Psoas muscle (tissue), 7 donors: ENCODE measurements at regions not wholly inside any gene's neighbourhood (a gene's known extent, or its start where the extent isn't known, plus 50 kb on each side); places are given as distances from the start of the nearest gene placed in this dataset.

ENCODE experiments used
- ATAC-seq, 4 donors: fragments of 200-7000 bp; cut with Tn5 transposase; one replicate each; pipeline ENCODE4 v1.9.1; 2020; ENCODE audit warnings: moderate library complexity in 3 of 4, mild to moderate bottlenecking in 2 of 4
- DNase-seq, 2 donors: peaks; one replicate each; pipeline ENCODE4 v3.0.0-alpha.2; 2020
- H3K27ac ChIP-seq: fragments of 200-600 bp; one replicate; pipeline ENCODE4 v1.8.0; 2022
- H3K27me3 ChIP-seq, 3 donors: fragments of 200-600 bp in 1 of 3; one replicate each; pipeline versions ENCODE4 v1.6.1 to v1.8.0; 2013 to 2022; ENCODE audit warnings: low read length in 2 of 3, mild to moderate bottlenecking in 2 of 3, moderate library complexity in 1 of 3; ENCODE audit not compliant: insufficient read depth in 3 of 3
- H3K36me3 ChIP-seq, 2 donors: fragments of 200-600 bp in 1 of 2; one replicate each; pipeline versions ENCODE4 v1.6.1 to v1.8.0; 2013 to 2022; ENCODE audit warnings: low read depth in 1 of 2, mild to moderate bottlenecking in 1 of 2, moderate library complexity in 1 of 2; ENCODE audit not compliant: insufficient read depth in 1 of 2
- H3K4me1 ChIP-seq: fragments of 200-600 bp; one replicate; pipeline ENCODE4 v1.8.0; 2022
- H3K4me3 ChIP-seq: fragments of 200-600 bp; one replicate; pipeline ENCODE4 v1.8.0; 2022; ENCODE audit warnings: mild to moderate bottlenecking
- H3K9me3 ChIP-seq: fragments of 200-600 bp; one replicate; pipeline ENCODE4 v1.8.0; 2022
- CTCF ChIP-seq: fragments of 200-600 bp; IDR thresholded peaks from one replicate; pipeline ENCODE4 v1.8.0; 2022; ENCODE audit warnings: antibody characterized with exemption
- WGBS, 3 donors: extraction: QIAGEN DNeasy Blood & Tissue Kit; methylation state at CpG; one replicate each; pipeline versions ENCODE4 v1.1.6 to v1.1.7; 2013; 5-methylcytosine and 5-hydroxymethylcytosine counted together
- intact Hi-C, 2 donors: fragments of 100-400 bp; cut with DNase I; formaldehyde crosslinking; loops; one replicate each; pipeline versions ENCODE4 v1.11.0 to v1.14.2; 2022
- donor health status: healthy with polysubstance abuse.
- donor health status: DM: no; HTN: no; CAD: no; lungs with moderate emphysema.
- donor health status: Bipolar disorder and iron deficiency.
- donor health status: healthy.
- donor health status: DM: yes; HTN: yes; CAD: no.
- donor health status: DM: no; HTN: no; CAD: no.
- donor health status: DM: yes; HTN: yes; CAD: no.

DNA sequence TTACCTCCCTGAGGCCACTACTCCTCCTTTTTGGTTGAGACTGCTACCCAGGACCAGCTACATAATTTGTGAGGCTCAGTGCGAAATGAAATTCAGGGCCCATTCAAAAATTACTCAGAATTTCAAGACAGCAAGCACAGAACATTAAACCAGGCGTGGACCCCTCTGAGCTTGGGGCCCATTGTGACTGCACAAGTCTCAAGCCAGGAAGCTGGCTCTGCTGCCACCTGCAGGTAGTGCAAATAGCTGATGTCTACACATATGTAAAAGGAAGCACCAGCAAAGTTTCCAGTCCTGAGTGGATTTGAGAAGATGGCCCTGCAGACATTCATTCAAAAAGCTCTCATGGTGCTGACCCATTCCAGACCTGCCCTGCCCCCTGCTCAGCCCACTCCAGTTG is 213.4 kb upstream of the LNX1 start:
- Histone ChIP-seq H3K4me3 (no peak overlapping the region), H3K27me3 (no peaks in the 10 kb centered on the region), H3K4me1 (no peaks in the 10 kb centered on the region), H3K27ac (no peak overlapping the region), H3K9me3 (no peaks in the 10 kb centered on the region), H3K36me3 (no peaks in the 10 kb centered on the region)
- peak in 2 of 4 donors; percentile 32 to 54 for ATAC-seq
- intact Hi-C loops, result loop anchor here in 1 of 2 donors (10.0 kb wide), 1 partner anchor 610 kb away; no protein-coding TSS in a partner anchor
- peak; percentile 41 for TF ChIP-seq CTCF
- DNase-seq, result peak in 1 of 2 donors; percentile 17
- WGBS, 3 donors, result 61 to 69% (median 67%) methylated on average over 2 of the region's 2 CpGs

DNA sequence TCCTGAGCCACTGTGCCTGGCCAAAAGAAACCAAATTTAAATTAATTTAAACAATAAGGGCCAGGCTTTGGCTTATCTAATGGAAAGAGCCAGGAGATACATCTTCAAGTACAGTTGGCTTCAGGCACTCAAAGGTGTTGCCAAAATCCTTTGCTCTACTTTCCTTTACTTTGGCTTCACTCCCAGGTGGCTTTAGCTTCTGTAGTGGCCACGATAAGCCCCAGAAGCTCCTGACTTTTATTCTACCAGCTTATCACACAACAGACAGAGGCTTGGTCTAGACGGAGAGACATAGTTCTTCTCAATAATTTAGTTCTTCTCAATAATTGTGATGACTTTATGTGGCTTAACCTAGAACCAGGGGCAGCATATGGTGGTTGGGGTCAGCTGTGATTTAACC is 211.2 kb upstream of the LNX1 start:
- no peaks in the 10 kb centered on the region for H3K4me1 ChIP-seq
- H3K27me3 ChIP-seq, result no peaks in the 10 kb centered on the region
- H3K9me3 ChIP-seq, result no peaks in the 10 kb centered on the region
- no peaks in the 10 kb centered on the region for H3K36me3 ChIP-seq
- WGBS, 3 donors, result 51 to 61% (median 56%) methylated on average over 2 of the region's 2 CpGs
- no peak overlapping the region for H3K4me3 ChIP-seq
- TF ChIP-seq CTCF, result no peak
- DNase-seq (no peak), ATAC-seq (no peak)
- no peak overlapping the region for H3K27ac ChIP-seq
- intact Hi-C loops, result loop anchor here in 1 of 2 donors (10.0 kb wide), 1 partner anchor 608 kb away; no protein-coding TSS in a partner anchor

DNA sequence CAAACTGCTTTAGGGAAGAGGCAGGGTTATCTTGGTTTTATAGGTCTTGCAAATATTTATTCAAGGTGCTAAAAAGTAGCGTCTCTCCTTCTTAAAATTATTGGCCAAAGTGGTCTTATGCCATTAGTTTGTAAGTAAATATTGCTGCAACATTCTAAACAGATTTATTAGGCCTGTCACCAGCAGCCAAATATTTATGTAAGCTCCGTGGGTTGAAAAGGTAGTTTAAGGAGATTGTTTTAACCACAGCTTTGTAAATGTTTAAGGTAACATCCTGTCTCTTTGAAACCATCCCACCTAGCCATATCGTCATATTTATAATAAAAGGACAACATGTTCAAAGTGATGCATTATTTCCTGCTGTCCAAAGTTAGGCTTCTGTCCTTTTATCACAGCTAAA is 210.1 kb upstream of the LNX1 start:
- no peak for TF ChIP-seq CTCF
- H3K9me3 ChIP-seq, result no peaks in the 10 kb centered on the region

GRCh38 chr4:53800741-53801140 is 209.5 kb upstream of the LNX1 start:
- H3K9me3 ChIP-seq, result no peaks in the 10 kb centered on the region
- no peaks in the 10 kb centered on the region for H3K4me1 ChIP-seq
- no peak for ATAC-seq
- 81 to 84% (median 83%) methylated on average over 3 of the region's 3 CpGs for WGBS, 3 donors
- intact Hi-C loops, result loop anchor here in 1 of 2 donors (10.0 kb wide), 1 partner anchor 606 kb away; no protein-coding TSS in a partner anchor
- H3K27me3 ChIP-seq, result no peaks in the 10 kb centered on the region
- no peak overlapping the region for H3K4me3 ChIP-seq
- DNase-seq, result no peak
- H3K27ac ChIP-seq, result no peak overlapping the region
- TF ChIP-seq CTCF, result no peak
- no peaks in the 10 kb centered on the region for H3K36me3 ChIP-seq

More for the DNA sequence above, 210.1 kb upstream of the LNX1 start:
- Histone ChIP-seq H3K27ac (no peak overlapping the region), H3K4me3 (no peak overlapping the region), H3K36me3 (no peaks in the 10 kb centered on the region), H3K4me1 (no peaks in the 10 kb centered on the region), H3K27me3 (no peaks in the 10 kb centered on the region)
- no peak for DNase-seq
- 61 to 64% (median 62%) methylated on average over 3 of the region's 3 CpGs for WGBS, 3 donors
- intact Hi-C loops, result loop anchor here in 1 of 2 donors (10.0 kb wide), 1 partner anchor 607 kb away; no protein-coding TSS in a partner anchor
- no peak for ATAC-seq

- no peak for TF ChIP-seq CTCF
- H3K36me3 ChIP-seq, result no peaks in the 10 kb centered on the region
- DNase-seq, result no peak
- peaks cover 0 to 2% (median 0%) of the 10 kb centered on the region in 3 donors for H3K27me3 ChIP-seq
- intact Hi-C loops, result no loop called here
- H3K4me3 ChIP-seq, result no peak overlapping the region
- H3K27ac ChIP-seq, result no peak overlapping the region
- H3K4me1 ChIP-seq, result no peaks in the 10 kb centered on the region
- 85 to 87% (median 86%) methylated on average over 4 of the region's 4 CpGs for WGBS, 3 donors
- H3K9me3 ChIP-seq, result no peaks in the 10 kb centered on the region
- no peak for ATAC-seq
Measured at GRCh38 chr4:53793096-53793495, 201.8 kb upstream of the LNX1 start.
